ENCODE measurements at regions not wholly inside any gene's neighbourhood (a gene's known extent, or its start where the extent isn't known, plus 50 kb on each side); places are given as distances from the start of the nearest gene placed in this dataset.

GRCh38 chr3:80244390-80244789, 476.6 kb upstream of the ROBO1 start:
- Histone ChIP-seq H3K9ac (ENCODE audit: low read depth in 1 of 2, low read length in 2 of 2) (no peak overlapping the region), H3K27ac (ENCODE audit: low read depth in 1 of 2, low read length in 2 of 2) (no peak overlapping the region), H3K4me1 (ENCODE audit: control insufficient read depth in 4 of 4, insufficient read depth in 4 of 4, low read length in 3 of 4) (no peaks in the 10 kb centered on the region), H3K9me3 (ENCODE audit: control insufficient read depth in 4 of 4, low read length in 3 of 4) (peaks cover 0 to 5% (median 0%) of the 10 kb centered on the region in 4 donors), H3K36me3 (ENCODE audit: control insufficient read depth in 4 of 4, insufficient read depth in 3 of 4, low read depth in 1 of 4, low read length in 3 of 4) (no peaks in the 10 kb centered on the region), H3K4me3 (ENCODE audit: low read depth in 1 of 3, low read length in 3 of 3) (no peak overlapping the region), H3K27me3 (ENCODE audit: control insufficient read depth in 4 of 4, insufficient read depth in 4 of 4, low read length in 3 of 4) (no peaks in the 10 kb centered on the region)
- TF ChIP-seq TAF1 (conservative IDR thresholded peaks at IDR 0.05): no peak
- TF ChIP-seq, protein P1, sequence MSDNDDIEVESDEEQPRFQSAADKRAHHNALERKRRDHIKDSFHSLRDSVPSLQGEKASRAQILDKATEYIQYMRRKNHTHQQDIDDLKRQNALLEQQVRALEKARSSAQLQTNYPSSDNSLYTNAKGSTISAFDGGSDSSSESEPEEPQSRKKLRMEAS (IDR thresholded peaks at IDR 0.05): no peak
- TF ChIP-seq NR2F2 (IDR thresholded peaks at IDR 0.05): peak; percentile 28
- TF ChIP-seq JUND (IDR thresholded peaks at IDR 0.05): no peak
- TF ChIP-seq HNF4A (conservative IDR thresholded peaks at IDR 0.05): no peak
- no peak for TF ChIP-seq RAD21 (IDR thresholded peaks at IDR 0.05)
- TF ChIP-seq HNF4G (IDR thresholded peaks at IDR 0.05): no peak
- WGBS: 48% methylated on average over 6 of the region's 6 CpGs
- DNase-seq (ENCODE audit: low spot score): no peak

DNA sequence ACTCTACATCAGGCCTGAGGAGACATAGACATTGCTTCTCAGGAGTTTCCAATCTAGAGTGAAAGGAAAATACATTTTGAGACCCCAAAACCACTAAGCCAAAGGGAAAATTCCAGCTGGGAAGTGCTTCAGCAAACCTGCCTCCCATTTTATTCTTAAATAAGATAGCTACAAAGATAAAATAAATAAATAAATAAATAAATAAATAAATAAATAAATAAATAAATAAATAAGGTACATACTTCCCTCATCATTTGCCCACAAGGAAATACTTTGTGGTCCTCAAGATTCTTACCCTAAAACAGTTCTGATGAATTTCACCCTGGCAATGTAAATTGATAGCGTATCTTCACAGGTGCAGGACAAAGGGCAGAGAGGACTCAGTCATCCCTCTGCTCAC, 474.0 kb upstream of the ROBO1 start:
- Histone ChIP-seq H3K27me3 (ENCODE audit: control insufficient read depth in 4 of 4, insufficient read depth in 4 of 4, low read length in 3 of 4) (no peaks in the 10 kb centered on the region), H3K4me3 (ENCODE audit: low read depth in 1 of 3, low read length in 3 of 3) (no peak overlapping the region), H3K9me3 (ENCODE audit: control insufficient read depth in 4 of 4, low read length in 3 of 4) (no peaks in the 10 kb centered on the region), H3K4me1 (ENCODE audit: control insufficient read depth in 4 of 4, insufficient read depth in 4 of 4, low read length in 3 of 4) (no peaks in the 10 kb centered on the region), H3K36me3 (ENCODE audit: control insufficient read depth in 4 of 4, insufficient read depth in 3 of 4, low read depth in 1 of 4, low read length in 3 of 4) (no peaks in the 10 kb centered on the region), H3K9ac (ENCODE audit: low read depth in 1 of 2, low read length in 2 of 2) (no peak overlapping the region), H3K27ac (ENCODE audit: low read depth in 1 of 2, low read length in 2 of 2) (no peak overlapping the region)
- WGBS: 93% methylated on average over 1 of the region's 1 CpG
- TF ChIP-seq TAF1 (conservative IDR thresholded peaks at IDR 0.05): no peak
- TF ChIP-seq, protein P2, sequence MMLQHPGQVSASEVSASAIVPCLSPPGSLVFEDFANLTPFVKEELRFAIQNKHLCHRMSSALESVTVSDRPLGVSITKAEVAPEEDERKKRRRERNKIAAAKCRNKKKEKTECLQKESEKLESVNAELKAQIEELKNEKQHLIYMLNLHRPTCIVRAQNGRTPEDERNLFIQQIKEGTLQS (IDR thresholded peaks at IDR 0.05): no peak
- TF ChIP-seq SP1 (IDR thresholded peaks at IDR 0.05): no peak
- DNase-seq (ENCODE audit: low spot score): no peak

GRCh38 chr3:80239301-80239700, 471.5 kb upstream of the ROBO1 start:
- WGBS: 55% methylated on average over 3 of the region's 3 CpGs
- Histone ChIP-seq H3K27me3 (ENCODE audit: control insufficient read depth in 4 of 4, insufficient read depth in 4 of 4, low read length in 3 of 4) (no peaks in the 10 kb centered on the region), H3K4me1 (ENCODE audit: control insufficient read depth in 4 of 4, insufficient read depth in 4 of 4, low read length in 3 of 4) (no peaks in the 10 kb centered on the region), H3K9me3 (ENCODE audit: control insufficient read depth in 4 of 4, low read length in 3 of 4) (no peaks in the 10 kb centered on the region), H3K36me3 (ENCODE audit: control insufficient read depth in 4 of 4, insufficient read depth in 3 of 4, low read depth in 1 of 4, low read length in 3 of 4) (no peaks in the 10 kb centered on the region), H3K9ac (ENCODE audit: low read depth in 1 of 2, low read length in 2 of 2) (no peak overlapping the region), H3K27ac (ENCODE audit: low read depth in 1 of 2, low read length in 2 of 2) (no peak overlapping the region), H3K4me3 (ENCODE audit: low read depth in 1 of 3, low read length in 3 of 3) (no peak overlapping the region)
- DNase-seq (ENCODE audit: low spot score): no peak
- TF ChIP-seq RAD21 (IDR thresholded peaks at IDR 0.05) (no peak), EGR1 (IDR thresholded peaks at IDR 0.05; ENCODE audit: low read depth in 2 of 2) (no peak)
- TF ChIP-seq, protein P3, sequence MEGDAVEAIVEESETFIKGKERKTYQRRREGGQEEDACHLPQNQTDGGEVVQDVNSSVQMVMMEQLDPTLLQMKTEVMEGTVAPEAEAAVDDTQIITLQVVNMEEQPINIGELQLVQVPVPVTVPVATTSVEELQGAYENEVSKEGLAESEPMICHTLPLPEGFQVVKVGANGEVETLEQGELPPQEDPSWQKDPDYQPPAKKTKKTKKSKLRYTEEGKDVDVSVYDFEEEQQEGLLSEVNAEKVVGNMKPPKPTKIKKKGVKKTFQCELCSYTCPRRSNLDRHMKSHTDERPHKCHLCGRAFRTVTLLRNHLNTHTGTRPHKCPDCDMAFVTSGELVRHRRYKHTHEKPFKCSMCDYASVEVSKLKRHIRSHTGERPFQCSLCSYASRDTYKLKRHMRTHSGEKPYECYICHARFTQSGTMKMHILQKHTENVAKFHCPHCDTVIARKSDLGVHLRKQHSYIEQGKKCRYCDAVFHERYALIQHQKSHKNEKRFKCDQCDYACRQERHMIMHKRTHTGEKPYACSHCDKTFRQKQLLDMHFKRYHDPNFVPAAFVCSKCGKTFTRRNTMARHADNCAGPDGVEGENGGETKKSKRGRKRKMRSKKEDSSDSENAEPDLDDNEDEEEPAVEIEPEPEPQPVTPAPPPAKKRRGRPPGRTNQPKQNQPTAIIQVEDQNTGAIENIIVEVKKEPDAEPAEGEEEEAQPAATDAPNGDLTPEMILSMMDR (IDR thresholded peaks at IDR 0.05; ENCODE audit: low read depth, low read length, missing input control): no peak

GRCh38 chr3:80238606-80239005, 470.8 kb upstream of the ROBO1 start:
- H3K4me3 ChIP-seq (ENCODE audit: low read depth in 1 of 3, low read length in 3 of 3): no peak overlapping the region
- no peak for DNase-seq (ENCODE audit: low spot score)
- H3K27me3 ChIP-seq (ENCODE audit: control insufficient read depth in 4 of 4, insufficient read depth in 4 of 4, low read length in 3 of 4): no peaks in the 10 kb centered on the region
- no peak overlapping the region for H3K27ac ChIP-seq (ENCODE audit: low read depth in 1 of 2, low read length in 2 of 2)
- H3K9ac ChIP-seq (ENCODE audit: low read depth in 1 of 2, low read length in 2 of 2): no peak overlapping the region
- no peaks in the 10 kb centered on the region for H3K9me3 ChIP-seq (ENCODE audit: control insufficient read depth in 4 of 4, low read length in 3 of 4)
- H3K36me3 ChIP-seq (ENCODE audit: control insufficient read depth in 4 of 4, insufficient read depth in 3 of 4, low read depth in 1 of 4, low read length in 3 of 4): no peaks in the 10 kb centered on the region
- no peaks in the 10 kb centered on the region for H3K4me1 ChIP-seq (ENCODE audit: control insufficient read depth in 4 of 4, insufficient read depth in 4 of 4, low read length in 3 of 4)
- WGBS: 38% methylated on average over 1 of the region's 1 CpG
- no peak for TF ChIP-seq ZBTB33 (IDR thresholded peaks at IDR 0.05)
- no peak for TF ChIP-seq FOXA2 (IDR thresholded peaks at IDR 0.05)
- no peak for TF ChIP-seq GABPA (IDR thresholded peaks at IDR 0.05 in 1 of 2, conservative IDR thresholded peaks at IDR 0.05 in 1 of 2)
- no peak for TF ChIP-seq RAD21 (IDR thresholded peaks at IDR 0.05)
- no peak for TF ChIP-seq TAF1 (conservative IDR thresholded peaks at IDR 0.05)
- TF ChIP-seq, protein P3 (IDR thresholded peaks at IDR 0.05; ENCODE audit: low read depth, low read length, missing input control): no peak
